OCI-LY1 (cell line): ENCODE measurements at regions not wholly inside any gene's neighbourhood (a gene's known extent, or its start where the extent isn't known, plus 50 kb on each side); places are given as distances from the start of the nearest gene placed in this dataset.

Source experiments
- EZH2 ChIP-seq: fragments of 200-600 bp; sonication (generic), shearing (Covaris generic); IDR thresholded peaks from 2 replicates; pipeline ENCODE4 v1.8.0; 2017; ENCODE audit warnings: borderline replicate concordance, mixed run types, mild to moderate bottlenecking, antibody characterized with exemption, low read length, moderate library complexity, mixed read lengths
- TF ChIP-seq, protein P1 (sequence below): fragments of 200-600 bp; sonication (generic), shearing (Covaris generic); IDR thresholded peaks from 2 replicates; pipeline ENCODE4 v1.5.1; 2017; ENCODE audit warnings: mild to moderate bottlenecking, antibody characterized with exemption, low read length, moderate library complexity, mixed read lengths

DNA sequence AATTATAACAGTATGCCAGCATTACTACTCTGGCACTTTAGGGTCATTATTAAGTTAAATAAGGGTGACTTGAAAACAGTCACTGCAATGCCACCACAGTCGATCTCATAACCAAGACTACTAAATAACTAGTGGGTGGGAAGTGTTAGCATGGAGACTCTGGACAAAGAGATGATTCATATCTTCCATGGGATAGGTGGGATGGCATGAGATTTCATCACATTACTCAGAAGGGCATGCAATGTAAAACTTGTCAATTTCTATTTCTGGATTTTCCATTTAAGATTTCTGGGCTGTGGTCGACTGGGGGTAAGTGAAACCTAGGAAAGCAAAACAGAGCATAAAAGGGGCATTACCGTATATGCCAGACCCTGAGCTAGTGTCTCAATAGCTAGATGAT lies 538.9 kb upstream of the GRM7 start:
- TF ChIP-seq, protein P1, sequence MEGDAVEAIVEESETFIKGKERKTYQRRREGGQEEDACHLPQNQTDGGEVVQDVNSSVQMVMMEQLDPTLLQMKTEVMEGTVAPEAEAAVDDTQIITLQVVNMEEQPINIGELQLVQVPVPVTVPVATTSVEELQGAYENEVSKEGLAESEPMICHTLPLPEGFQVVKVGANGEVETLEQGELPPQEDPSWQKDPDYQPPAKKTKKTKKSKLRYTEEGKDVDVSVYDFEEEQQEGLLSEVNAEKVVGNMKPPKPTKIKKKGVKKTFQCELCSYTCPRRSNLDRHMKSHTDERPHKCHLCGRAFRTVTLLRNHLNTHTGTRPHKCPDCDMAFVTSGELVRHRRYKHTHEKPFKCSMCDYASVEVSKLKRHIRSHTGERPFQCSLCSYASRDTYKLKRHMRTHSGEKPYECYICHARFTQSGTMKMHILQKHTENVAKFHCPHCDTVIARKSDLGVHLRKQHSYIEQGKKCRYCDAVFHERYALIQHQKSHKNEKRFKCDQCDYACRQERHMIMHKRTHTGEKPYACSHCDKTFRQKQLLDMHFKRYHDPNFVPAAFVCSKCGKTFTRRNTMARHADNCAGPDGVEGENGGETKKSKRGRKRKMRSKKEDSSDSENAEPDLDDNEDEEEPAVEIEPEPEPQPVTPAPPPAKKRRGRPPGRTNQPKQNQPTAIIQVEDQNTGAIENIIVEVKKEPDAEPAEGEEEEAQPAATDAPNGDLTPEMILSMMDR, result no peak
- no peak for TF ChIP-seq EZH2
